Loucy (cell line): ENCODE measurements at regions not wholly inside any gene's neighbourhood (a gene's known extent, or its start where the extent isn't known, plus 50 kb on each side); places are given as distances from the start of the nearest gene placed in this dataset.

ENCODE experiments used
- H2AFZ ChIP-seq: fragments of 200-600 bp; sonication (generic); 2 replicates; pipeline ENCODE4 v1.6.0; 2016; ENCODE audit warnings: antibody characterized with exemption, mild to moderate bottlenecking, low read length, moderate library complexity
- H3F3A ChIP-seq: fragments of 200-600 bp; 2 replicates; pipeline ENCODE4 v1.6.0; 2016; ENCODE audit warnings: antibody characterized with exemption, low read depth, mild to moderate bottlenecking
- H3K27me3 ChIP-seq: fragments of 200-600 bp; sonication (generic); 2 replicates; pipeline ENCODE4 v1.6.1; 2014; ENCODE audit warnings: low read length, mild to moderate bottlenecking; ENCODE audit not compliant: insufficient read depth, poor library complexity, severe bottlenecking
- H3K36me3 ChIP-seq: fragments of 200-600 bp; sonication (generic); 2 replicates; pipeline ENCODE4 v1.6.1; 2016; ENCODE audit warnings: low read length; ENCODE audit not compliant: insufficient read depth
- H3K4me1 ChIP-seq: fragments of 200-600 bp; sonication (generic); 2 replicates; pipeline ENCODE4 v1.5.1; 2014; ENCODE audit warnings: low read length, mild to moderate bottlenecking; ENCODE audit not compliant: insufficient read depth, poor library complexity, severe bottlenecking
- H3K4me2 ChIP-seq: fragments of 200-600 bp; sonication (generic); 2 replicates; pipeline ENCODE4 v1.6.0; 2014; ENCODE audit warnings: antibody characterized with exemption, low read length, low read depth, mild to moderate bottlenecking; ENCODE audit not compliant: poor library complexity, severe bottlenecking
- H3K4me3 ChIP-seq: fragments of 200-600 bp; sonication (generic); 2 replicates; pipeline ENCODE4 v1.5.1; 2014; ENCODE audit warnings: low read length, mild to moderate bottlenecking, mixed read lengths; ENCODE audit not compliant: poor library complexity, severe bottlenecking
- H3K79me2 ChIP-seq: fragments of 200-600 bp; sonication (generic); 2 replicates; pipeline ENCODE4 v1.6.1; 2014; ENCODE audit warnings: low read length; ENCODE audit not compliant: insufficient read depth
- H3K9ac ChIP-seq: fragments of 200-600 bp; sonication (generic); 2 replicates; pipeline ENCODE4 v1.6.0; 2014; ENCODE audit warnings: mild to moderate bottlenecking, low read depth, low read length, moderate library complexity; ENCODE audit not compliant: poor library complexity, severe bottlenecking
- H3K9me2 ChIP-seq: fragments of 200-600 bp; sonication (generic); replicated peaks from 2 replicates; pipeline ENCODE4 v1.6.1; 2016; ENCODE audit warnings: low read depth, low read length, mixed read lengths
- H3K9me3 ChIP-seq: fragments of 200-600 bp; sonication (generic); 2 replicates; pipeline ENCODE4 v1.6.1; 2014; ENCODE audit warnings: mild to moderate bottlenecking, antibody characterized with exemption, low read length, low read depth; ENCODE audit not compliant: insufficient read depth
- H4K20me1 ChIP-seq: fragments of 200-600 bp; sonication (generic); 2 replicates; pipeline ENCODE4 v1.6.0; 2014; ENCODE audit warnings: antibody characterized with exemption, low read length, mild to moderate bottlenecking; ENCODE audit not compliant: insufficient read depth, poor library complexity, severe bottlenecking
- CTCF ChIP-seq: fragments of 200-600 bp; sonication (generic); conservative IDR thresholded peaks from 2 replicates; pipeline ENCODE4 v1.5.1; 2014; ENCODE audit warnings: mild to moderate bottlenecking, antibody characterized with exemption, low read length
- EZH2phosphoT487 ChIP-seq: fragments of 200-600 bp; IDR thresholded peaks from 2 replicates; pipeline ENCODE4 v1.6.1; 2018; ENCODE audit warnings: antibody characterized with exemption, mild to moderate bottlenecking, moderate library complexity, borderline replicate concordance

GRCh38 chr12:89236237-89236636 is 116.1 kb downstream of the DUSP6 start:
- no peaks in the 10 kb centered on the region for H3K9me3 ChIP-seq
- H3K27me3 ChIP-seq = no peaks in the 10 kb centered on the region
- H3K4me2 ChIP-seq = peak overlapping the region; percentile 63
- H3K79me2 ChIP-seq = no peaks in the 10 kb centered on the region
- H3K9ac ChIP-seq = no peak overlapping the region
- peaks cover 59% of the 10 kb centered on the region for H3K4me1 ChIP-seq
- peak overlapping the region; percentile 48 for H3K4me3 ChIP-seq
- H4K20me1 ChIP-seq = no peaks in the 10 kb centered on the region
- H3F3A ChIP-seq = peaks cover 4% of the 10 kb centered on the region; the same call in 1 of the 2 replicates
- H2AFZ ChIP-seq = no peak overlapping the region
- TF ChIP-seq CTCF (no peak), EZH2phosphoT487 (no peak)
- no peaks in the 10 kb centered on the region for H3K9me2 ChIP-seq
- H3K36me3 ChIP-seq = no peaks in the 10 kb centered on the region

- Histone ChIP-seq H3K4me3 (peak overlapping the region; percentile 48), H3K4me2 (peak overlapping the region; percentile 63)
- no peak for TF ChIP-seq CTCF
These were observed 116.9 kb downstream of the DUSP6 start for GRCh38 chr12:89235189-89235993.

GRCh38 chr12:89234324-89235114 is 117.8 kb downstream of the DUSP6 start:
- TF ChIP-seq CTCF (no peak), EZH2phosphoT487 (no peak)
- Histone ChIP-seq H2AFZ (peak overlapping the region; percentile 49; the same call in 1 of the 2 replicates), H3K4me1 (peaks cover 73% of the 10 kb centered on the region), H3K9me3 (no peaks in the 10 kb centered on the region), H3K9ac (no peak overlapping the region), H3K4me3 (no peak overlapping the region), H3K79me2 (no peaks in the 10 kb centered on the region), H3K9me2 (no peaks in the 10 kb centered on the region), H4K20me1 (no peaks in the 10 kb centered on the region), H3K27me3 (no peaks in the 10 kb centered on the region), H3K4me2 (no peak overlapping the region), H3F3A (peaks cover 6% of the 10 kb centered on the region; the same call in 1 of the 2 replicates), H3K36me3 (no peaks in the 10 kb centered on the region)

More at GRCh38 chr12:89235189-89235993, 116.9 kb downstream of the DUSP6 start:
- no peaks in the 10 kb centered on the region for H4K20me1 ChIP-seq
- H3K9me2 ChIP-seq = no peaks in the 10 kb centered on the region
- peaks cover 68% of the 10 kb centered on the region for H3K4me1 ChIP-seq
- peaks cover 4% of the 10 kb centered on the region; the same call in 1 of the 2 replicates for H3F3A ChIP-seq
- H3K36me3 ChIP-seq = no peaks in the 10 kb centered on the region
- H2AFZ ChIP-seq = peak overlapping the region; percentile 49
- H3K27me3 ChIP-seq = no peaks in the 10 kb centered on the region
- no peaks in the 10 kb centered on the region for H3K9me3 ChIP-seq
- no peak overlapping the region for H3K9ac ChIP-seq
- no peaks in the 10 kb centered on the region for H3K79me2 ChIP-seq
